Smooth muscle cell (in vitro differentiated cells): ENCODE measurements at regions not wholly inside any gene's neighbourhood (a gene's known extent, or its start where the extent isn't known, plus 50 kb on each side); places are given as distances from the start of the nearest gene placed in this dataset.

Experiments
- DNase-seq: peaks from one replicate; lab custom pipeline; 2025; ENCODE audit not compliant: unreplicated experiment; lab: John Stamatoyannopoulos, UW
- H2AFZ ChIP-seq: fragments of 200-600 bp; sonication (generic); 2 replicates; pipeline ENCODE4 v1.6.0; 2016; ENCODE audit warnings: antibody characterized with exemption, low read depth, mild to moderate bottlenecking
- H3F3A ChIP-seq: fragments of 200-600 bp; sonication (generic); 2 replicates; pipeline ENCODE4 v1.6.0; 2017; ENCODE audit warnings: antibody characterized with exemption, low read depth
- H3K27ac ChIP-seq: fragments of 200-600 bp; sonication (generic); 2 replicates; pipeline ENCODE4 v1.5.1; 2016; ENCODE audit warnings: low read depth, mild to moderate bottlenecking
- H3K27me3 ChIP-seq: fragments of 200-600 bp; sonication (generic); 2 replicates; pipeline ENCODE4 v1.6.1; 2016; ENCODE audit warnings: low read depth, mild to moderate bottlenecking
- H3K36me3 ChIP-seq: fragments of 200-600 bp; sonication (generic); 2 replicates; pipeline ENCODE4 v1.5.1; 2016; ENCODE audit warnings: low read depth
- H3K4me1 ChIP-seq: fragments of 200-600 bp; sonication (generic); 2 replicates; pipeline ENCODE4 v1.5.1; 2016; ENCODE audit warnings: low read depth
- H3K4me2 ChIP-seq: fragments of 200-600 bp; sonication (generic); 2 replicates; pipeline ENCODE4 v1.6.0; 2016; ENCODE audit warnings: mild to moderate bottlenecking
- H3K4me3 ChIP-seq: fragments of 200-600 bp; sonication (generic); 2 replicates; pipeline ENCODE4 v1.5.1; 2016; ENCODE audit warnings: mild to moderate bottlenecking
- H3K79me2 ChIP-seq: fragments of 200-600 bp; sonication (generic); 2 replicates; pipeline ENCODE4 v1.6.0; 2016; ENCODE audit warnings: low read depth, mild to moderate bottlenecking
- H3K9ac ChIP-seq: fragments of 200-600 bp; sonication (generic); 2 replicates; pipeline ENCODE4 v1.6.0; 2016; ENCODE audit warnings: low read depth
- H3K9me3 ChIP-seq: fragments of 200-600 bp; sonication (generic); replicated peaks from 2 replicates; pipeline ENCODE4 v1.5.1; 2016; ENCODE audit warnings: low read depth
- H4K20me1 ChIP-seq: fragments of 200-600 bp; sonication (generic); 2 replicates; pipeline ENCODE4 v1.6.0; 2016; ENCODE audit warnings: low read depth
- WGBS: methylation state at CpG from one replicate; pipeline ENCODE4 v1.1.7; 2016; ENCODE audit warnings: low lambda C conversion rate; 5-methylcytosine and 5-hydroxymethylcytosine counted together
- TF ChIP-seq, protein P1 (sequence below): fragments of 200-600 bp; sonication (generic); IDR thresholded peaks from 2 replicates; pipeline ENCODE4 v1.5.1; 2017; ENCODE audit warnings: borderline replicate concordance, mild to moderate bottlenecking, antibody characterized with exemption; ENCODE audit not compliant: insufficient read depth, poor library complexity, severe bottlenecking

DNA sequence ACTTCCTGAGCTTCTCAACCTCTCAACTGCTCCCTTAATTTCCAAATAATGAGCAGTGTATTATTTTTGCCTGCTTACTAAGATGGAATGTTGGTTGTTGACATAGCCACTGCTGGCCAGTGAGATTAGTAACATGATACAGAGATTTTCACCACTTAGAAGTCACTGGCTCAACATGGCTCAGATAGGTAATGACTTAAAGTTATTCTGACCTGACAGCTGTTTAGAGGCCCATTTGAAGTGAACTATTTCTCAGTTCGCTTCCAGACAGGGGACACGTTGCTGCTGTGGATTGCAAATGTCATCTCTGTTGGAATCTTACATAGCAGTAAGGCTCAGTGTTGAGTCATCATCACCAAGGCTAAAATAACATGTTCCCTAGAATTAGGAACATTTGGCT, 490.2 kb downstream of the TLE4 start:
- H3K9me3 ChIP-seq = no peaks in the 10 kb centered on the region
- DNase-seq = no peak
- H2AFZ ChIP-seq = no peak overlapping the region
- no peak overlapping the region for H3K4me2 ChIP-seq
- 2% methylated on average over 2 of the region's 2 CpGs for WGBS
- no peak overlapping the region for H3K4me3 ChIP-seq
- H3K4me1 ChIP-seq = peaks cover 34% of the 10 kb centered on the region
- H3K27ac ChIP-seq = peak overlapping the region; percentile 86
- TF ChIP-seq, protein P1, sequence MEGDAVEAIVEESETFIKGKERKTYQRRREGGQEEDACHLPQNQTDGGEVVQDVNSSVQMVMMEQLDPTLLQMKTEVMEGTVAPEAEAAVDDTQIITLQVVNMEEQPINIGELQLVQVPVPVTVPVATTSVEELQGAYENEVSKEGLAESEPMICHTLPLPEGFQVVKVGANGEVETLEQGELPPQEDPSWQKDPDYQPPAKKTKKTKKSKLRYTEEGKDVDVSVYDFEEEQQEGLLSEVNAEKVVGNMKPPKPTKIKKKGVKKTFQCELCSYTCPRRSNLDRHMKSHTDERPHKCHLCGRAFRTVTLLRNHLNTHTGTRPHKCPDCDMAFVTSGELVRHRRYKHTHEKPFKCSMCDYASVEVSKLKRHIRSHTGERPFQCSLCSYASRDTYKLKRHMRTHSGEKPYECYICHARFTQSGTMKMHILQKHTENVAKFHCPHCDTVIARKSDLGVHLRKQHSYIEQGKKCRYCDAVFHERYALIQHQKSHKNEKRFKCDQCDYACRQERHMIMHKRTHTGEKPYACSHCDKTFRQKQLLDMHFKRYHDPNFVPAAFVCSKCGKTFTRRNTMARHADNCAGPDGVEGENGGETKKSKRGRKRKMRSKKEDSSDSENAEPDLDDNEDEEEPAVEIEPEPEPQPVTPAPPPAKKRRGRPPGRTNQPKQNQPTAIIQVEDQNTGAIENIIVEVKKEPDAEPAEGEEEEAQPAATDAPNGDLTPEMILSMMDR = no peak
- H4K20me1 ChIP-seq = no peaks in the 10 kb centered on the region
- no peaks in the 10 kb centered on the region for H3K36me3 ChIP-seq
- peaks cover 23% of the 10 kb centered on the region for H3K27me3 ChIP-seq
- peaks cover 8% of the 10 kb centered on the region for H3F3A ChIP-seq
- H3K79me2 ChIP-seq = no peaks in the 10 kb centered on the region
- no peak overlapping the region for H3K9ac ChIP-seq

- Histone ChIP-seq H3K36me3 (no peaks in the 10 kb centered on the region), H3K9ac (no peak overlapping the region), H3K9me3 (no peaks in the 10 kb centered on the region), H3K27ac (peak overlapping the region; percentile 86), H2AFZ (no peak overlapping the region), H3K4me2 (no peak overlapping the region), H3K4me1 (peaks cover 26% of the 10 kb centered on the region), H3K27me3 (peaks cover 15% of the 10 kb centered on the region), H4K20me1 (no peaks in the 10 kb centered on the region), H3F3A (peaks cover 8% of the 10 kb centered on the region), H3K4me3 (no peak overlapping the region), H3K79me2 (no peaks in the 10 kb centered on the region)
- DNase-seq = no peak
- TF ChIP-seq, protein P1 = no peak
Measured at GRCh38 chr9:80061096-80061495, 489.3 kb downstream of the TLE4 start.

DNA sequence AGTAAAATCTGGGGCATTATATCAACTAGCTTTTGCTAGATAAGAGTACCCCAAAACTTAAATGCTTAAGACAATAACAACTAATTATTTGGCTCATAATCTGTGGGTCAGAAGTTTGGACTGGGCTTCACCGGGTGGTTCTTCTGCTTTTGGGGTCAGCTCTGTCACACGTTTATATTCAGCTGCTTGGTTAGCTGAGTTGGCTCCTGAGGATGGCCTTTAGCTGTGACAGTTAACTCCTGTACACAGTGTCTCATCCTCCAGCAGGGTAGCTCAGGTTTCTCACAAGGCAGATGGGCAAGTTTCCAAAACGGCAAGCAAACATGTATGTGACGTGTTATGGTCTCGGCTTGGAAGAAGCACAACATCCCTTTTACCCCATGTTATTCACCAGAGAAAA, 488.2 kb downstream of the TLE4 start:
- Histone ChIP-seq H3K4me1 (peaks cover 19% of the 10 kb centered on the region), H3K79me2 (no peaks in the 10 kb centered on the region), H3K9ac (no peak overlapping the region), H3K36me3 (no peaks in the 10 kb centered on the region), H3K27me3 (peaks cover 4% of the 10 kb centered on the region), H3F3A (peaks cover 8% of the 10 kb centered on the region), H2AFZ (no peak overlapping the region), H3K4me2 (no peak overlapping the region), H4K20me1 (no peaks in the 10 kb centered on the region), H3K4me3 (no peak overlapping the region), H3K27ac (no peak overlapping the region), H3K9me3 (no peaks in the 10 kb centered on the region)
- no peak for DNase-seq
- TF ChIP-seq, protein P1 = no peak
- 100% methylated on average over 5 of the region's 5 CpGs for WGBS

DNA sequence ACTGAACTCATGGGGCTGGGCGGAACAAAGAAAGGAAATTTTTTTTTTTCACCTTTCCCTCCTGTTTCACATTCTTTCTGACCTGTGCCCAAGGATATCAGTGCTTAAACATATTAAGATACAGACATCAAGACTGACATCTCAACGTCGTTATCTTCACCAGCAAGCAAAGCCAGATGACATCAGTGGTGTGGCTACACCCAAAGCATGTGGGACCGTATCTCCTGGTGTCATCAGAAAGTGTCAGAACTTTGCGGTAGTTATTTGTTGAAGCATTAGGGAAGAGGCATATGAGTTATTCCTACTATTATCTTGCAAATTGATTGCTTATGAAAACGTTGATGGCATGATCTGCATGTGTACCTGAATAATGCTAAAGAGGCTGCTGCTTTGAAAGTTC, 487.4 kb downstream of the TLE4 start:
- TF ChIP-seq, protein P1 = no peak
- no peak overlapping the region for H3K4me2 ChIP-seq
- no peak overlapping the region for H2AFZ ChIP-seq
- H4K20me1 ChIP-seq = no peaks in the 10 kb centered on the region
- no peak overlapping the region for H3K4me3 ChIP-seq
- H3K9me3 ChIP-seq = no peaks in the 10 kb centered on the region
- H3K9ac ChIP-seq = no peak overlapping the region
- H3K27ac ChIP-seq = no peak overlapping the region
- peaks cover 8% of the 10 kb centered on the region for H3F3A ChIP-seq
- no peaks in the 10 kb centered on the region for H3K79me2 ChIP-seq
- H3K36me3 ChIP-seq = no peaks in the 10 kb centered on the region
- 69% methylated on average over 6 of the region's 6 CpGs for WGBS
- H3K27me3 ChIP-seq = no peaks in the 10 kb centered on the region
- no peak for DNase-seq
- peaks cover 19% of the 10 kb centered on the region for H3K4me1 ChIP-seq
